Stimulated activated CD4-positive, alpha-beta T cell treated with anti-CD3 and anti-CD28 coated beads, TNF-alpha, amount 100 ng/mL, for 24 hours (primary cell): ENCODE measurements at regions not wholly inside any gene's neighbourhood (a gene's known extent, or its start where the extent isn't known, plus 50 kb on each side); places are given as distances from the start of the nearest gene placed in this dataset.
"Not testable (repeated sequence)": the region's sequence is repeated elsewhere in the genome, so short reads cannot be mapped to it uniquely, and the experiment has no call there.

ENCODE experiments used
- DNase-seq, 3 experiments: peaks; one replicate each; pipeline ENCODE4 v3.0.0-alpha.2; 2020; ENCODE audit warnings: low read depth in 3 of 3

DNA sequence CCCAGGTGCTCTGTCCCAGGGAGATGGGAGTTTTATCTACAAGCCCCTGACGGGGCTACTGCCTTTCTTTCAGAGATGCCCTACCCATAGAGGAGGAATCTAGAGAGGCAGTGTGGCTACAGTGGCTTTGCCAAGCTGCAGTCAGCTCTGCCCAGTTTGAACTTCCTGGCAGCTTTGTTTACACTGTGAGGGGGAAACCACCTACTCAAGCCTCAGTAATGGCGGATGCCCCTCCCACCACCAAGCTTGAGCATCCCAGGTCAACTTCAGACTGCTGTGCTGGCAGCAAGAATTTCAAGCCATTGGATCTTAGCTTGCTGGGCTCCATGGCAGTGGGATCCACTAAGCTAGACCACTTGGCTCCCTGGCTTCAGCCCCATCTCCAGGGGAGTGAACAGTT, 53.1 kb upstream of the TMEM252 start:
- DNase-seq = not testable (repeated sequence)

DNA sequence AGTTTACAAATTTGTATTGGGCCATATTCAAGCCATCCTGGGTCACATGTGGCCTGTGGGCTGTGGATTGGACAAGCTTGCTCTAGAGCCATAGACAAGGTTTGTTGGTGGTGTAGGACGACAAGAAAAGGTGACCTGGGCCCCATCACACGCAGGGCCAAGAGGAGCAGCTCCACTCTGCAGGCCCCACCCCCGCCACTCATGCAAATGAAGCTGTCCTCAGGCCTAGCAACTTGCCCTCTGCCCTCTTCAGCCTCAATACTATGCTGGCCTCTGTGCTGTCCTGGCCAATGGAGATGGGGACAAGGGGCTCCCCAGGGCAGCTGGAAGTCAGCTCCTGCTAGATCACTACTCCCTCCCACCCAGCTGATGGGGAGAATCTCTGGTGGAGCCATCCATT, 55.2 kb upstream of the TMEM252 start:
- DNase-seq = no peak

DNA sequence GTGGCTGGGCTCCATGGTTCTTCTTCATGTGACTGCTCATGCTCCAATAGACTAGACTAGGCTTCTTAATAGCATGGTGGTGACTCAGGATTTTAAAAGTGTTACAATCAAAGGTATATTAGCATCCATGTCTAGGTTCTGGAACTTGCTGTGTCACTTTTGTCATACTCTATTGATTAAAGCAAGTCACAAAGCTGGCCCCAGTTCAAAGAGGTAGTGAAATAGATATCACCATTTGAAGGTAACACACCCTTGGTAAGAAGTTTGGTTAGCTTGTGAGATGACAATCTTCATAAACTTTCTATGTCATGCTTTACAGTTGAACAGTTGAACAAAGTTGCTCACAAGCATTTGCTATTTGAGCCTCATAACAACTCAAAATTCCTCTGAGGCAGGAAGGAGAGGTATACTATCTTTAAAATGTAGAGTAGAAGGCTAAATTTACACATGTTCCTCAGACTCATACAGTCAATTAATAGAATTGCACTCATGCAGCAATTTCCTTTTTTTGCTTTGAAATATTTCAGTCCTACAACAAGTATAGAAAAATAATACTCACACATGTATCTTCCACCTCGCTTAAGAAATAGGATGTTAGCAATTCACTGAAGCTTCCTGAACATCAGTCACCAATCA, 56.8 kb upstream of the TMEM252 start:
- no peak for DNase-seq

DNA sequence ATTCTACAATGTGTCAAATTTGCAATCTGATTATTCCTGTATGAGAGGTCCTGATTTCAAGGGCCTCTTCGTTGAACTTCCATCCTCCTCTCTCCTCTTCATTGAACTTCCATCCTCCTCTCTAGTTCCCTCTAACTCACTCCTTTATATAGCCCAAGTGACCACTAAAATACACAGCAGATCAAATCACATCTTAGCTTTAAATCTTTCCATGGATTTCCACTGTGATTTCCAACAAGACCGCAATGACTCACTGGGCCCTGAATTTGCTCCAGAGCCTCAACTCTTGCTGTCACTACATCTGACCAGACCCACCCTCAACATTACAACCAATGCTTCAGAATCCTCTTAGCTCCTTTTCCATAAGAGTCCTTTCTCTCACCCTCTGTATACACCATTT, 59.1 kb upstream of the TMEM252 start:
- no peak for DNase-seq

DNA sequence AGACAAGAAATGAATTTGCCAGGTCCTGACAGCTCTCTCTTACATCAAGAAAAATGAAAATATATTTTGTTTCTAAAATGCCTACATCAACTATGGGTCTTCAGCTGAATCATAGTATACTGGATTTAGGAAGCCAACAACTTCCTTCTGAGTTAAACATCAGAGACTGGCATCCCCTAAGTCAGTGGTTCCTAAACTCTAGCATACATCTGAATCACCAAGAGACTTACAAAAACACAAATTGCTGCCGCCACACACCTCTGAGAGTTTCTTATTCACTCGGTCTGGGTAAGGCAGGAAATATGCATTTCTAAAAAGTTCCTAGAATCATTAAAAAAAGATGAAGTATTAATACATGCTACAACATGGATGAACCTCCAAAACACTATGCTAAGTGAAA, 60.4 kb upstream of the TMEM252 start:
- no peak for DNase-seq

DNA sequence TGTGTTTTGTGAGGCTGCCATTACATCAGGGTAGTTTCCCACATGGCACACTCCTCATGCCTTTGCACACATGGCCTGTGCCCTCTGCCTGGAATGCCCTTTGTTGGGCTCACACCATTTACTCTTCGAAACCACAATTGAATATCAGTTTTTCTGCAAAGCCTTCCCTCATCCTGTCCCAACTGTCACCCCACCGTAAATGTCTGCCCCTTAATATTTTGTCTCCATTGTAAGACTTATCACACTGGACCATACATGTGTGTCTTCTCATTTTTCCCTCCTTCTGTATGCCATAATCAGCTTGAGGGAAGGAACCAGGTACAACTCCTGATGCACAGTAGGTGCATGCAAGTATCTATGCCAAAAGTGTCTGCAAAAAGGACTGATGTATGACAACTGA, 62.7 kb upstream of the TMEM252 start:
- no peak for DNase-seq

DNA sequence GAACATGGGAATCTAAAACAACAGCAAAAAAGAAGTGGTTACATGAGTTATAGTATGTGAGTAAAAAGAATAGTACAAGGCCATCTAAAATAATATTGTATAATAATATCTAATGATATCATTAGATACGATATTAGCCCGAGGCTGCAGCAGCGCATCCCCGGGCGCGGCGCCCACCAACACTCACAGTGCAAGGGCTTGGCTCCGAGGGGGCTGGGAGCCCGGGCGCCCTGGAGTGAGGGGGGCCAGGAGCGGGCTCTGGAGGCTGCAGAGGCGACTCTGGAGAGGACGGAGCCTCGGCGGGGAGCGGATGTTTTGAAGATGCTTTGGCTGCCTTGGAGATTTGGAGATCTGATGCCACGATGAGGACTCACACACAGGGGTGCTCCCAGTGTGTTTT, 68.1 kb upstream of the TMEM252 start:
- no peak for DNase-seq

DNA sequence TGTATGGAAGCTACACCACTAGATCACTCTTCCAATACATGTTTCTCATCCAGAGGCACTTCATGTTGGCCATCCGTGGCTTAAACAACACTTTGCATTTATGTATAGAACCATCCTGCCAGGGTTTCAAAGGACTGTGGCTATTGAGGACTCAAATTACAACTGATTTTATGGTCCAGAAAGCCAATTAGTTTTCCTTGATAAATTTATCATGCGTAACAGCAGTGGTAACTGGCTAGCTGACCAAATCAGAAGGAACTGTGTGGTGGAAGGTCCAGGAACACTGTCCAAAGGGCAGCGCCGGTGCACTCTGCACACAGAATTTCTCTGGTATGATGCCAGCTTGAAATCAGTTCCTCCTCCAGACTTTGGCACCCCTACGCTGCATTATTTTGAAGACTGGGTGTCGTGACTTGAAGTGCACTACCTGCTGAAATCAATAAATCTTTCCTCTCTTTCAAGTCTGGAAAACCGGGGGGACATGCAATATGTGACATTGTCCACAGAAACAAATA, 69.3 kb upstream of the TMEM252 start:
- DNase-seq = no peak

DNA sequence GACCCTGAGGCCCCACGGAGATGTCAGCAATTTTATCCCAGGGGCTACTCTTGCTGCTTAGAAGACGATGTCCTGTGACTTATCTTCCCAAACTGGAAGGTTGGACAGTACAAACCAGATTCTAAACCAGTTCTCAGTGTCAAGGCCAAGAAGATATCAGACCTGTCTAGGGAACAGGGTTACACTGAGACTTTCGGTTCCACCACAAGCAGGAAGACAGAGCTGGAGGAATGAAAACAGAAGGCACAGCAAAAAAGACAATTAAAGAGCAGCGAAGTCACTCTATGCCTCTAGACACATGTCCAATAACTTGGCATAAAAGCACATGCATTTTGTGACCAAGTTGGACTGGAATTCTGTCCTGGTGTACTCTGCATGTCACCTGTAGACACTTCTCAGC, 73.4 kb upstream of the TMEM252 start:
- no peak for DNase-seq

DNA sequence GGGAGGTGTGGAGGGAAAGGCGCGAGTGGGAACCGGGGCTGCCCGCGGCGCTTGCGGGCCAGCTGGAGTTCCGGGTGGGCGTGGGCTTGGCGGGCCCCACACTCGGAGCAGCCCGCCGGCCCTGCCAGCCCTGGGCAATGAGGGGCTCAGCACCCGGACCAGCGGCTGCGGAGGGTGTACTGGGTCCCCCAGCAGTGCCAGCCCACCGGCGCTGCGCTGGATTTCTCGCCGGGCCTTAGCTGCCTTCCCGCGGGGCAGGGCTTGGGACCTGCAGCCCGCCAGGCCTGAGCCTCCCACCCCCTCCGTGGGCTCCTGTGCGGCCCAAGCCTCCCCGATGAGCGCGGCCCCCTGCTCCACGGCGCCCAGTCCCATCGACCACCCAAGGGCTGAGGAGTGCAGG, 76.3 kb upstream of the TMEM252 start:
- not testable (repeated sequence) for DNase-seq

DNA sequence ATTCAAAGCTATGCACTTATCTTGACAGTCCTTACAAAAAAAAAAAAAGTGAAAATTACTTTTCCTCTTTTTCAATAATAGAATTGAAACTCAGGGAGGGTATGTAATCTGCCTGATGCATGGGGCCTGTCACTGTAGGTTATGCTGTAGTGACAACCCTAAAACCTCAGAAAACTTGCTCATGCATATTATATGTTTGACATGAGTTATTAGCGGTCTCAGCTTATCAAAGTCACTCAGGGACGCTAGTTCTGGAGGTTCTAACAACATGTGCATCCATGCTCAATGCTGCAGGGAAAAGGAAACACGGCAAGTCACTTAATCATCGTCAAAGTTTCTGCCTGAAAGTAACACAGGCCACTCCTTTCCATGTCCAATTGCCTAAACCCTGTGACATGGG, 78.4 kb upstream of the TMEM252 start:
- no peak for DNase-seq

DNA sequence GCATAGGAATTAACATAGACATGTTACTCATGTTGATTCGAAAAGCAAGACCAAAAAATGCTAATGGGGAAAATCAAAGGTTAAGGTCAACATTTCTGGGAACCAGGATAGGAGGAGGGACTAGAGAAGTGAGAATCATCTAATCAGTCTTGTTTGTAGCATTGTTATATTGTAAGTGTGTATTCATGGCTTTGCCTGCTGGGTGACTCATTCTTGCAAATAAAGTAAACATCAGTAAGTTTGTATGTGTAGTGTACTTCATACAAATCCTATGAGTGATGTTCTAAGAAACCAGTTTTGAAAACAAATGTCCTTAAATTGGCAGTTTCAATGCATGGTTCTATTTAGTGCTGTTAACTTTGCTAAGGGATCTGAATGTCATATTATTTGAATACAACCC, 79.0 kb upstream of the TMEM252 start:
- DNase-seq = no peak

DNA sequence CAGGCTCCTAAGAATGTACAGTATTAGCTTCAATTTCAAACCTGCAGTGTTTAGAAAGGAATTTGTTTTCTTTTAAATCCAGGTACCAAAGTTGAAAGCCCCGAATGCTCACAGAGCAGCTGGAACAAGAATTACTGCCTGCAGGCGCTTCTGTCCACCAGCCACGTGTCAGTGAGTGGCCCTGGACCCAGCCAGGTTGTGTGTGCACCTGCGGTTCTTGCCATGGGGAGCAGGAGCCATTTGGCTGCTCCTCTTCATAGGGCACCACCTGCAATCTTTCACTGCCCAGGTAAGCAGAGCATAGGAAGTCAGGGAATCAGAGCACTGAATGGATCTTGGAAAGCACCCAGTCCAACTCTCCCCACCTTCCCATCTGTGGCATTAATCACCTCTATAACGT, 79.5 kb upstream of the PIP5K1B start:
- no peak for DNase-seq

DNA sequence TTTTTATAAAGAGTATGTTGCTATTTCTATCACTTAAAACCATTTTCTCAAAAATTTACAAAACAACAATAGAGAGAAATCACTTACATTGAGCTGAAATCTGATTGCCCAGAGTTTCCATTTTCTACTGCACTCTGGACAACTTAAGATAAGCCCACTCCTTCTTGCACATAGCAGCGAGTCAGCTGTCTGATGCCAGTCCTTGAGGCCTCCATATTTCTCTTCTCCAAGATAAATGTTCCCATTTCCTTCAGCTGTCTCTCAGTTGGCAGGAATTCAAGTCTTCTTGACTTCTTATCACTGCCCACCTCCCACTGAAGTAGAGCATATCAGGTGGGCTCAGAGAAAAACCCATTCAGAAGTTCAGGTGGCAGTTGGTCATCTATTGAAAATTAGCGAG, 78.5 kb upstream of the PIP5K1B start:
- DNase-seq = no peak

DNA sequence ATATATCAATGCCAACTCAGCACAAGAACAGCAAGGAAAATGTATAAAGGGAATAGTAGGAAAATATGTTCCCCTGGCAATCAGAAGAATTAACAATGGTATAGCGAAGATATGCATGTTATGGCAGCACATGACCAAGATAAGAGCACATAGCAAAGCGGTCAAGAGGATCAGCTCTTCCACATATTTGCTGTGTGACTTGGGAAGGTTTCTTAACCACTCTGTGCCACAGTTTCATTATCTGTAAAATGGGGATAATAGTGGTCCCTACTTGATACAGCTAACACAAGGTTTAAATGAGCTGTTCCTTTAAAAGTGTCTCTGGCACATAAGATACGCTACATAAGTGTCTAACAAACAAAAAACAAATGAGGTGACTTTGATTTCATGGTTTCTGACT, 77.9 kb upstream of the PIP5K1B start:
- no peak for DNase-seq

DNA sequence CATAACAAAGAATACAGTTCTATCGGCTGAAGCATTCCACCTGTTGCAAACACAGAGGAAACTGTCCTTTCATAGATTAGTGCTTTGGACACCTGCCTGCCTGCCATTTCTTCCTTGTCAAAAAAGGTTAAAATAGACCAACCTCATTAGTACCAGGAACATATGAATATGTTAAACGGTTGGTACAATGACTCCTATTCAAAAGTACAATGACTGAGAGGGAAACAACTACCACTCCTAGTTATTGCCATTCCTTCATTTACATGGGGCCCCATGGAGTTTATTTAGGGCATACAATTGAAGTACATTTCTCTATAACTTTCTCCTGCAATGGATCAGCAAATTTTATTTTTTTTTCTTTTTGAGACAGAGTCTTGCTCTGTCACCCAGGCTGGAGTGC, 77.4 kb upstream of the PIP5K1B start:
- no peak for DNase-seq

DNA sequence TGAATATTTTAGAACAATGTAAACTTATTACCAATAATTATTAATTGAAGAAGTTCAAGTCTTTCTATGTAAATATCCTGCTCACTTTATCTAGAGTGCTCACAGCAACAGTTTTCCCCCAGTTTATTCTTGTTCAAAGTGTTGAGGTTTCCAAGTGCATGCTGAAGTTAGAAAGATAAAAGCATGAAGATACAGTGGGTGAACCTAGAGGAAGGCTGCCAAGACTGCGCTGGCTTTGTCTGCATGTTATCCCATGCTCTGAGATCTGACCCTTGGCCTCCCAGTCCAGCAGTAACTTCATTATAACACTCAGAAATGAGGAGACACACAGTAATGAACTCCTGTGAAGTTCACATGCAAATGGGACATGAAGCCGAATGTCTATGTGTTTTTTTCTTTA, 76.0 kb upstream of the PIP5K1B start:
- DNase-seq = no peak

DNA sequence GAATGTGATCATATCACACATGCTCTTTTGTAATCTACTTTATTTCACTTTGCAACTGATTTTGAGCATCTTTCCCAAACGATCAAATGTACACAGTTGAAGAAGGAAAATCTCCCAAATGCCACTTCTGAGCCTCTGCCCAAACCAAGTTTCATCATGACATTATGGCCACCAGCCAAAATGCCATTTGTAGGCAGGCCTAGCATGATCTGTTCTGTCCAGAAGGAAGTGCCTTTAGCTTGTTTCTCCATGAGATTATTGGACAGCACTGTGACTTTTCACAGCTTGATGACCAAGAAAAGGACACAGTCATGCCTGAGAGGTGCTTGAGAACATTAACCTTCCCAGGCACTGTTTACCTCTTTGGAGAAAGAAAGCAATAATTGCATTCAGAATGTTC, 73.2 kb upstream of the PIP5K1B start:
- DNase-seq = no peak

DNA sequence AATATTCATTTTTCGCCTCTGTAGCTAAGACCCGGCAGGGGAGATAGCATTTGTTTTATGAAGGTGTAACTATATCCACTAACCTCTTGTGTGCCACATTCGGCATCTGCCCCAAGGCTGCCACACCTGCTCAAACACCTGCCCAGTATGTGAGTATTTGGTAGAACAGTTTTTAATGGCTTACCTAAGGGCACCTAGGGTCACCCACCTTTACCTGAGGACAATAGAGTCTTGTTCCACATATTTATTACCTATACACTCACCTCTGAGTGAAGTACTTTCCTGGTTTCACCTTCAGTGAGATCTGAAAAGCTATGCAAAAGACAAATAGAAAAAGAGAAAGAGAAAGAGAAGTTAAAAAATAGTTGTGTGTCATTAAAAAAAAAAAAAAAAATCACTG, 68.0 kb upstream of the PIP5K1B start:
- no peak for DNase-seq

DNA sequence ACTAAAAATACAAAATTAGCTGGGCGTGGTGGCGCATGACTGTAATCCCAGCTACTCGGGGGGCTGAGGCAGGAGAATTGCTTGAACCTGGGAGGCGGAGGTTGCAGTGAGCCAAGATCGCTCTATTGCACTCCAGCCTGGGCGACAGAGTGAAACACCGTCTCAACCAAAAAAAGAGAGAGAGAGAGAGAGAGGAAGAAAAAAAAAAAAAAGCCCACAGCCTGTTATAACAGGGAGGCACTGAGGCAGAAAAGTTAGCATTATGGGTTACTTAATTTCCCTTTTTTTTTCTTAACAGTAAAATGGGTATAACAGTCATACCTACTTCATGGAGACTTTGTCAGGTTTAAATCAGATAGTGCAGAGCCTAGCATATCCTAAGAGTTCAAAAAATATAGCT, 65.8 kb upstream of the PIP5K1B start:
- DNase-seq = not testable (repeated sequence)

DNA sequence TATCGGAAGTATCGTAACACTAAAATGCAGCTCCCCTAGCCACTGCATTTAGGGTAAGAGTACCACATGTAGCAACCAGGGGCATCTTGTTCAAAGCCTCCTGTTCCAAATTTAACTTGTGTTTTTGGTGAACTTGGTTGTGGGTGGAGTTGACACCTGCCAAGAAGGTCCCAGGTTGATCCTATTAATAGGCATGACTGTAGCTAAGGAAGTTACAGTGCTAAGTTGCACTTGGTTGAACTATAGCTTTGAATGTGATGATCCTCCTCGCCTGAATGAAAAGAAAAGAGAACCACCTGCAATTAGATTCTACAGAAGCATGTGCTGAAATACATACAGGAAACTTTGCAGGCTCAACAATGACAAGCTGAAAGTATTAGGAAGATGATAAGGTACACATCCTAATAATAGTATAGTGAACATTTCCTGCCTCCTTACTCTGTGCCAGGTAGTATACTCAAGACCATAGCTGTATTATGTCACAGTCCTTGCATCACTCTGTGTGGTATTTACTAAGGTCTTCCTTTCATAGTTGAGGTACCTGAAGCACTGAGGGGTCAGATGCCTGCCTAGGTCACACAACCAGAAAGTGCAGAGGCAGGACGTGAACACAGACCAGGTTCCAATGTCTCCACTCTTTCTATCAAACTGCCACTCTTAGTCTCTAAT, 64.5 kb upstream of the PIP5K1B start:
- DNase-seq = no peak

DNA sequence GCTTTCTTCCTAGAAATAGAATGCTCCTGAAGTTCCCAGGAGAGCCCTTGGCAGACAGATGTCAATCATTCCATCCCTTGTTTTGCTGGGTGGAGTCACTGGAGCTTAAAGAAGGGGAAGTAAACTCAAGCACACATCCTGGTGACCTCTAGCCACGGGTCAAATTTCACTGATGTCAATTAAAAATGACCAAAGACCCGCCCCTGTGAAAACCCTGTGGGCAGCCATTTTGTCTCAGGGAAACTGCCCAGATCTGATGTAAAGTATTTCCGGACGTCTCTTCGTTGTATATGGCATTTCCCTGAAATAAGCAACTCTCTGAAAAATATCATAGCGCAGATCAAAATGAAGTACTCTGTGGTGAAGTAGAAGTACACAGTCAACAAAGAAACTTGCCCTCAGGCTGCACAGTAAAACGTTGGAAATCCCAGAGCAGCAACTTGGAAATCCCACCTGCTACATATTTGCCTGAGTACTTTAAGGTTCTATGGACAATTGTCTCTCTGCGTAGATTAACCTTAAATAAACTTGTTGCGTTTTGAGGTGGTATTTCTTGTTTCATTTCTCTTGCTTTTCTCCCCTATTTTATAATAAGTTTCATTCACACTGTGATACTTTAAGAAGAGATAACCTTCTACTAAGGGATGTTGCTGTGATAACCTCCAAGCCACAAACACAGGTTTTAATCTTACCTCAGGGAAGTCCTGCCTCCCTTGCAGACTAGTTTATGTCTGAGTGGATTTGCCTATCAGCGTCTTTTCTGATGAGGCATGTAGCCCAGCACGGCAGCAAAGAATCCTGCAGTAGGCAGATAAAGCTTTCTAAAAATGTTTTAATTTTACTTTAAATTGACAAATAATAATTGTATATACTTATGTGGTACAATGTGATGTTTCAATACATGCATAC, 60.9 kb upstream of the PIP5K1B start:
- no peak for DNase-seq

DNA sequence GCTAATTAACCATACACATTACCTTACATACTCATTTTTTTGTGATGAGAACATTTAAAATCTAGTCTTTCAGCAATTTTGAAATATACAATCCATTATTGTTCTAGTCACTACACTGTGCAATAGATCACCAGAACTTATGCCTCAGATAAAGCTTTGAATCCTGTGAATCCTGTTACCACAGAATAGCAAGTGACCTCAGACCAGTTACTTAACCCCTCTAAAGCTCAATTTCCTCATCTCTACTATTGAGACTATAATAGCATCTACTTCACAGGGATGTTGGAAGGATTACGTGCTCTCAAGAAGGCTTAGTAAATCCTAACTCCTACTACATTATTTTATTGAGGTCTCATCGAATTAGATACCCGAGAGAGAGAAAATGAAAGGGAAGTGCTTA, 60.2 kb upstream of the PIP5K1B start:
- DNase-seq = no peak
